ENCODE measurements at regions not wholly inside any gene's neighbourhood (a gene's known extent, or its start where the extent isn't known, plus 50 kb on each side); places are given as distances from the start of the nearest gene placed in this dataset.
"Not testable (repeated sequence)": the region's sequence is repeated elsewhere in the genome, so short reads cannot be mapped to it uniquely, and the experiment has no call there.

DNA sequence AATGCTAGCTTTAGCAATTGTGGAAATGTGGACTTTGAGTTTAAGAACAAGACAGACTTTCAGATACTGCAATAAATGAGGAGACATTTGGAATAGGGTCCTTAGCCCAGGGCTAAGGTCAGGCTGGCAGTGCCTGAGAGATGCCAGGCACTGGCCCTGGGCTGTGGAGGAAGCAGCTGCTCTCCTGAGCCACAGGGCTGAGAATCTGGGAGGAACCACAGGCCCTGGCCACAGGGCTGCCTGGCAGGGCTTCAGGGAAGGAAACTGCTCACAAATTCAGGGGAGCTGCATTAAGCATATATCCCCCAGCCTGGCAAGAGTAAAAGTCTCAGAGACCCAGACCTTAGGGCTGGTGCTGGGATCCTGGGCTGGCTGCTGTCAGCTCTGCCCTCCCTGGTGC lies 305.1 kb downstream of the RPIA start:
- not testable (repeated sequence) for DNase-seq (ENCODE audit: low spot score)

DNA sequence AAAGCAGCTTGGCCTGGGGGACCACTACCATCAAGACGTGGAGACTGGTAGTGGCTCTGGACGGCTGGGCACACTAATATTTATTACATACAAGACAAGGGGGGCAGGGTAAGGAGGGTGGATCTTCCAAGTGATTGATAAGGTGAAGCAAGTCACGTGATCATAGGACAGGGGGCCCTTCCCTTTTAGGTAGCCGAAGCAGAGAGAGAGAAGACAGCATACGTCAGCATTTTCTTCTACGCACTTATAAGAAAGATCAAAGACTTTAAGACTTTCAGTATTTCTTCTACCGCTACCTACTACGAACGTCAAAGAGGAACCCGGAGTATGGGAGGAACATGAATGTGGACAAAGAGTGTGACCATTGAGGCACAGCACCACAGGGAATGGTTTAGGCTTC lies 307.9 kb downstream of the RPIA start:
- DNase-seq (ENCODE audit: low spot score): no peak

DNA sequence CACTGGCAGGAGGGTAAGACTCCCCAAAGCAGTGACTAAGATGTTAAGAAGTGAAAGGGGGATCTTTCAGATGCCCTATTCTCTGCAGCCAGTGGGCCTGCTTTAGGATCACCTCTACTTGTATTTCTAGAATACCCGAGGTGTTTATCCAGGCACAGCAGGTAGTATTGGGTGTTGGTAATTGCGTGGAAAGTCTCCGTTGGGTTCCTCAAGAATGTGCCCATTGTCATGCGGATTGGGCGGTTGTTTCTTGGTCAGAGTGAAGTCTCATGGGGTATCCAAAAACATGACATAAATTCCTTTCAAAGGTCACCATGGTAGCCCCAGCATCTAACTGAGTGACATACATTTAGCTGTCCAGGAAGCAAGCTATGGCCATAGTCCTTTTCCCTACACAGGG lies 308.8 kb downstream of the RPIA start:
- DNase-seq (ENCODE audit: low spot score): no peak

DNA sequence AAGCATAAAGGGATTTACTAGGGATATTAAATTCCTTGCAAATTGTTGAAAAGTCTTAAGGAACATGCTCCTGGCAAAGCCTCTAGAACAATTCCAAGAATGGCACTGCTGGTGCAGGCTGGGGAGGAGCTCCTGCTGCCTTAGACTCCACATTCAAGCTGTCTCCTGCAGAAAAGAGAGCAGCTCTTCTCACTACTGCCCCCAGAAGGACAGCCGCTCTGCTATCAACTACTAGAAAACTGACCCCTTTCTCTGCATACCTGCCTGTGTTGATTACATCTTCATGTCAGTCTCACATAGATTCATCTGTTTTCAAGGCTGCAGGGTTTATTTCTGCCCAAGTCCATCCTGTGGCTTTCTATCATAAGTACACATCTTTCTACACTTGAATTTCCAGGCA lies 312.8 kb downstream of the RPIA start:
- DNase-seq (ENCODE audit: low spot score): not testable (repeated sequence)

DNA sequence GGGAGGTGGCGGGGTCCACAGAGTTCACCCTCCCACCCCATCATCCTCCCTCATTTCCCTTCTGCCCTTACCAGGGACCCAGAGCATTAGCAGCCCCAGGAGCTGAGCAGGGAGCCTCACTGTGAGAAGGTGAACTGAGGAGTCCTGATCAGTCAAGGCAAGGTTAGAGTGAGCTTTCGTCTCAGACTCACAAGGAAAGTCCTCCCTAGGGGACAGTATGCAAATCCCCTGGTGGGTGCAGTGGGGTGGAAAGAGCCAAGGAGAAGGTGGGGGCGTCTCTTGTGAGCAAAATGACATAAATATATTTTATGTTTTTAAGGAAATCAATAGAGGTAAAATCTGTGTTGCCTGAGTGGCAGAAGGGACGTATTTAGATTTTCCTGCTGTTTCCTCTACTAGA lies 329.1 kb downstream of the RPIA start:
- DNase-seq (ENCODE audit: low spot score): not testable (repeated sequence)

DNA sequence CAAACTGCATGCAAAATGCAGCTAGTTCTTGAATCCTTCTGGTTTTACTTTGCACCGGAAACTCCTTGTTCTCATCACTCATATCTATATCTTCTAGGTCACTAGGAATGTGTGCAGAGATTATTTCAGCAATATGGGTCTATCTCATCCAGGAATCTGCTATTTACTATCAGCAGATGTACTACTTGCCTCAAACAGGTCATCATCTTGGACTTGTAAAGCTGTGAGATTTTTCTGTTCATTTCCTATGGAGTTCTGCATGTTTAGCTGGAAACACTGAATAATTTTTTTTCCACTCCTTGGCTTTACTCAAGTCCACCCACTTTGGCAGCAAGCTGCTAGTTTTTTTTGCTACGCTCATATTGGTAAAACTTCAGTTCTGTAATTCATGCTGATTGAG lies 334.8 kb downstream of the RPIA start:
- DNase-seq (ENCODE audit: low spot score): not testable (repeated sequence)

DNA sequence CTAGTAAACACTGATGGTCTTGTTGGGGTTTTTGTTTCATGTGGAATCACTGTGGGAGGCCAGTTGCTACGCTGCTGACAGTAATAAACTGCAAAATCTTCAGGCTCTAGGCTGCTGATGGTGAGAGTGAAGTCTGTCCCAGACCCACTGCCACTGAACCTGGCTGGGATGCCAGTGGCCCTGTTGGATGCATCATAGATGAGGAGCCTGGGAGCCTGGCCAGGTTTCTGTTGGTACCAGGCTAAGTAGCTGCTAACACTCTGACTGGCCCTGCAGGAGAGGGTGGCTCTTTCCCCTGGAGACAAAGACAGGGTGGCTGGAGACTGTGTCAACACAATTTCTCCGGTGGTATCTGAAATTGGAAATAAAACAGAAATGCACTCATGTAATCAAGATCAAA lies 335.6 kb downstream of the RPIA start:
- not testable (repeated sequence) for DNase-seq (ENCODE audit: low spot score)

DNA sequence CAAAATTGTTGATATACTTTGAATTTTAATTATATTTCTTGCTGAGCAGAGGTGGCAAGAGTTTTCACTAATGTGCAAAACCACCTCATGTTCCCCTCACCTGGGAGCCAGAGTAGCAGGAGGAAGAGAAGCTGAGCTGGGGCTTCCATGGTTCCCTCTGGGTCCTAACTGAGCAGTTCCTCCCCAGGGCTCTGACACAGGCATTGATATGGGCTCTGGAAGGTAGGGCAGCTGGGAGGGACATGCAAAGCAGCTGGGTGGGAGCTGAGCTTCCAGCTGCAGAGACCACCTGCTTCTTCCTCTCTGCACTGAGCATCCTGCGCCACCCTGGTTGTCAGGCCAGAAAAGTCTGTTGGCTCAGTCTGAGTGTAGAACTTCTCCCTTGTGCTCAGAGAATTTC lies 336.1 kb downstream of the RPIA start:
- not testable (repeated sequence) for DNase-seq (ENCODE audit: low spot score)

DNA sequence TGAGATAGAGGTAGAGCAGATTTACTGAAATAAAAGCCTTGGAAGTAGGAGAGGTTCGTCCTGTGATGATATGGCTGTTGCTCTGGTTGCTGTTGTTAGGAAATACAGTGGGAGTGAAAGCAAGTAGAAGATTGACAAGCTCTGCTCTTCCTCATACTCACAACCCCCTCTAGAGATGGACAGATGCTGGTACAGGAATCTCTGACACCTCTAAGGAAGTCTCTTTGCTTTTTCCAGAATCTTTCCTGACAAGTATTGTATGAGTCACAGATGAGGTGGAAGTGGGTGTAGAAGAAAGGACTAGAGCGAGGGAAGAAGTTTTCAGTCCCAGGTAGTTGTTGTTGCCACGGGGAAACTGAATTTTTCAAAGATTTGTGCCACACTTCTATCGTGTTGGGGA lies 337.8 kb downstream of the RPIA start:
- DNase-seq (ENCODE audit: low spot score): not testable (repeated sequence)

DNA sequence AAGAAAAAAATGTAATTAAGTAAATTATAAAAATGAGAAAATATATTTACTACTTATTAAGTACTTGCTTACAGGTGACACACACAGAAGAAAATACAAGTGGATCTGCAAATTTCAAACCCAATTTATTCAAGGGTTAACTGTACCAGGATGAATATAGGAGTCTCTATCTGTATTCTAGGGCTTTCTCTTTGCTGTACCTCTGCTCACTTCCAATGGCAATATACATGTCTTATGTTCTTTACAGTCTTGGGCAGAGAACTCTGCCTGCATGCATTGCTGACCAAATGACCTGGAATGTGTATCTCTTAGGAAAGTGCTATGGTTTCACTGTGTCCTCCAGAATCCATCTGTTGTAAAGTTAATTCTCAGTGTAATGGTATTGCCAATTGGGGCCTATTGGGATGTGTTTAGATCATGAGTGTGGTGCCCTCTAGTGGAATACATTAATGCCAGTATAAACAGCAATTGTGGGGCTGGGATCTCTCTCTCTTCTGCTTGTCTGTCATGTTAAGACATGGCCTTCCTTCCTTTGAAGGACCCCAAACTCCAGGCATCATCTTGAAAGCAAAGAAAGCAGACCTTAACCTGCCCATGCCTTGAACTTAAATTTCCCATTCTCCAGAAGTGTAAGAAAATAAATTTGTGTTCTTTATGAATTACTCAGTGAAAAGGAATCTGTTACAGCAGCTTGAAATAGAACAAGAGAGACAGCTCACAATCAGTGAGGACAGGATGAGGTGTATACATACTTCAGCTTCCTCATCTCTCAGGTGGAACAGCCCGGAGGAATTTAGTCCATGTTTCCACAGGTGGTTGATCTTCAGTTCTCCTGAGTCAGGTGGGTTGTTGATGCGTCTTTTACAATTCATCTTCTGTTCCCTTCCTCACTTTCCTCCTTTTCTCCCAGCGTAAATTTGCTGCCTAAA lies 356.9 kb downstream of the RPIA start:
- peak; percentile 4 for DNase-seq (ENCODE audit: low spot score)

DNA sequence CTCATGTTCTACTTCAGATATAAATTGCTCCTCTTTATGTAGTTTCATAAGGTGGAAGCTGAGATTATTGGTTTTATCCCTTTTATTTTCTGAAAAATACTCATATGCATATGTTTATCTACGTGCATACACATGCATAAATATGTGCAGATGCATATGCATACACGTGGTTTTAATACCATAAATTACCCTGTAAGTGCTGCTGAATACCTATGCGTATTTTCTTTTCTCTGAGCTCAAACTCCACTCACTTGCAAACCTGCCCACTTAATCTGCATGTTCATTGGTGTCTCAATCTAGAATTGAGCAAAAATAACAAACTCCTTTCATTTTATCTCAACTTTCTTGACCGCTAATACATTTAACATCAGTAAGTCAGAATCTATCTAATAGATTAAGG lies 367.1 kb downstream of the RPIA start:
- DNase-seq (ENCODE audit: low spot score): not testable (repeated sequence)

DNA sequence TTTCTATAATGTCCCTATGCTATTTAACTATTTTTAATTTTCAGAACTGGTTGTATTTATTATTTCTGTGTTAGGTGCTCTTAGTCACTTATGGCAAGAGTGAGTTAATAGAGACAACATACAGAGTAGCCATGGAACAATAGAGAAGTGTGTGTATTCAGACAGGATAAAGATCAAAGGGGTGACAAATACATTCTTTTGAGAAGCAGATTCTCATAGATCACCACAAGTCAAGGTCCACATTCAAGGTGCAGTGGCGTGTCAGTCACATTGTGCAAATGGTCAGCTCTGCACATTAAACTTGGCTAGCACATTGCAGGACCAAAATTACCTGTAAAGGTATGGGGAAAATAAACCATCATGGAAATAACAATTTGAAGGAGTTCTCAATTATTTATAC lies 369.7 kb downstream of the RPIA start:
- not testable (repeated sequence) for DNase-seq (ENCODE audit: low spot score)

DNA sequence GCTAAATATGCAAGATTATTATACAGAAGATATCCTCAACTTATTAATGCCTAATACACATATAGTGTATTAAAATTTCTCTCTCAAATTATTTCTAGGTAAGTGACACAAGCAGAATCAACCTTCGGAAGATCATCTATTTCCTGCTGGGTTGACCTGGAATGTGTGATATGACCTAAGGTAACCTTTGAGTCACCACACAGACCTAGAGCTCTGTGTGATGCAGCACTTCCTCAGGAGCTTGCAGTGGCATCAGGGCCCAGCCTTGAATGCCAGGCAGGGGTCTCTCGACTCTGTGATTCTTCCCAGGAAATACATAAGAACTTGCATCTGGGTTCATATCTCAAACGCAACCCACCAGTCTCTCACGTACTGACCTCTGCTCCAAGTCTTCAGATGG lies 385.3 kb downstream of the RPIA start:
- peak; percentile 19 for DNase-seq (ENCODE audit: low spot score)

DNA sequence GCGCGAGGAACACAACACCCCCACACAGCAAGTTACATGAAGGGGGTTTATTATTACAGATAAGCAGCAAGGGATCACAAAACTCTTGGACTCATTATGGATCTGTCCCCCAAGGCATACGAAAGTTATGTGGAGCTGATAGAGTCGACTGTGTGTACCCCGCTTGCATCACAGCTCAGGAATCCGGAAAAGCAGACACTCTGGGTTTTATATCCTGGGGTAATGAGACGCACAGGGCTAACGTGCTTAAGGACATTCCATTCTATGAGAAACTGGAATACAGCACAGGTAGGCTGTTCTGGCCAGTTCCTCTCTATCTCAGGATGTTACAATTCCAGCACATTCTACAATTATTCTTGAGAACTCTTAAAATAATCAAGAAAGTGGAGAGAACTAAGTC lies 401.4 kb downstream of the RPIA start:
- not testable (repeated sequence) for DNase-seq (ENCODE audit: low spot score)

DNA sequence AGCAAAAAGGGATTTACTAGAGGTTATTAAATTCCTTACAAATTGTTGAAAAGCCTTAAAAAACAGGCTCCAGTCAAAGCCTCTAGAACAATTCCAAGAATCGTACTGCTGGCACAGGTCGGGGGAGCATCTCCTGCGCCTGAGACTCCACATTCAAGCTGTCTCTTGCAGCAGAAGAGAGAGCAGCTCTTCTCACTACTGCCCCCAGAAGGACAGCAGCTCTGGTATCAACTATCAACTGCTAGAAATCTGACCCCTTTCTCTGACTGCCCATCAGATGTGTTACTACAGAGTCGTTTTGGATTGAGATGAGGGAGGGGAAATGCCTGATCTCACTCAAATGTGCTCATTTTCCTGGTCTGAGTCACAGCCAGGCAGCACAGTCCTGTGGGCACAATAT lies 403.6 kb downstream of the RPIA start:
- DNase-seq (ENCODE audit: low spot score): not testable (repeated sequence)

DNA sequence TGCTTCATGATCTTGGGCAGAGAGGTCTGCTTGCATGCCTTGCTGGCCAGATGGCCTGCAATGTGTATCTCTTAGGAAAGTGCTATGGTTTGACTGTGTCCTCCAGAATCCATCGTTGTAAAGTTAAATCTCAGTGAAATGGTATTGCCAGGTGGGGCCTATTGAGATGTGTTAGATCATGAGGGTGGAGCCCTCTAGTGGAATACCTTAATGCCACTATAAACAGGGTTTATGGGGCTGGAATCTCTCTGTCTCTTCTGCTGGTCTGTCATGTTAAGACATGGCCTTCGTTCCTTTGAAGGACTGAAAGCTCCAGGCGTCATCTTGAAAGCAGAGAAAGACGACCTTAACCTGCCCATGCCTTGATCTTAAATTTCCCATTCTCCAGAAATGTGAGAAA lies 411.1 kb downstream of the RPIA start:
- not testable (repeated sequence) for DNase-seq (ENCODE audit: low spot score)

DNA sequence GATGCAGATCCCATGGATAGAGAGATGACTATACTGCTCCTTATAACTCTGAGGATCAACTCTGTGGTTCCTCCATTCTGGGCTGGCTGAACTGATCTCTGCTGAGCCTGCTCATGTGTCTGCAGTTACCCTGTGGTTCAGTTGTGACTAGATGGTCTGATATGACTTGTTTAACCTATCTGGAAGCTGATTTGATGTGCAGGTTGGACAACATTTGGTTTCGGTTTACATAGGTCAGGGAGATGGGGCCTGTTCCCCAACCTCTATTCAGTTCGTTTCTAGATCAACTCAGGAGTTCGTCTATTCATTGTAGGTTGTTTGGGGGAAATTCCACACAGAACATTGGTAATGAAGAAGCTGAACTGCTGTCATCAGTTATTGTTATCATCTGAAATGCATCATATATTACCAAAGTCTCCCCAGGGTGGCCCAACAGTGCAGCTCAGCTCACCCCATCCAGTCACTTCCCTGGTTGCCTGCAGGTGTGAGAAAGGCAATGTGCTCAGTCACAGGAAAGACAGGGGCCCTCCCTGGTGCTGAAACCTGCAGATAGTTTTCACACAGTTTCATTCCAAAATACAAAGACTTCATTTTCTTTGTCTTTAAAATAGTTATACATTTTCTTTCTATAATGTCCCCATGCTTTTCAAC lies 415.0 kb downstream of the RPIA start:
- DNase-seq (ENCODE audit: low spot score): not testable (repeated sequence)

DNA sequence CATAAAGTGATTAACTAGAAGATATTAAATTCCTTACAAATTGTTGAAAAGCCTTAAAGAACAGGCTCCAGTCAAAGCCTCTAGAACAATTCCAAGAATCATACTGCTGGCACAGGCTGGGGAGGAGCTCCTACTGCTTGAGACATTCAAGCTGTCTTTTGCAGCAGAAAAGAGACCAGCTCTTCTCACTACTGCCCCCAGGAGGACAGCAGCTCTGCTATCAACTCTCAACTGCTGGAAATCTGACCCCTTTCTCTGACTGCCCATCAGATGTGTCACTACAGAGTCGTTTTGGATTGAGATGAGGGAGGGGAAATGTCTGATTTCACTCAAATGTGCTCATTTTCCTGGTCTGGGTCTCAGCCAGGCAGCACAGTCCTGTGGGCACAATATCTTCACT lies 421.0 kb downstream of the RPIA start:
- DNase-seq (ENCODE audit: low spot score): not testable (repeated sequence)

DNA sequence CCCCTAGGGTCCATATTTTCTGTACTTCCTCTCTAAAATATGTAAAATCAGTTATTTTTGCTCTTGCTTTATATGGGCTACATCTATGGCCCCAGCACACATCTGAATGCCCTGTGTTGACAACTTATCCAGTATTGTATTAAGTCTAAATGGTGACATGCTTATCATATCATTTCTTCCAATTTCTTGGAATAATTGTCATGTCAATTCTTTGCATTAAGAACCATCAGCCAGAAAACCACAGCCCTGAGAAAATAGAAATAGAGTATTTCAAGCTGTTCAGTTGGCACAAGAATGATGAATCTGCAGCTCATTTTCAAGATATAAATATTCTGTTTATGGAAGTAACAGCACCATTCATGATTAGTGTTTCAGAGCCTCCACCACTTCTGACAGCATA lies 421.8 kb downstream of the RPIA start:
- not testable (repeated sequence) for DNase-seq (ENCODE audit: low spot score)

DNA sequence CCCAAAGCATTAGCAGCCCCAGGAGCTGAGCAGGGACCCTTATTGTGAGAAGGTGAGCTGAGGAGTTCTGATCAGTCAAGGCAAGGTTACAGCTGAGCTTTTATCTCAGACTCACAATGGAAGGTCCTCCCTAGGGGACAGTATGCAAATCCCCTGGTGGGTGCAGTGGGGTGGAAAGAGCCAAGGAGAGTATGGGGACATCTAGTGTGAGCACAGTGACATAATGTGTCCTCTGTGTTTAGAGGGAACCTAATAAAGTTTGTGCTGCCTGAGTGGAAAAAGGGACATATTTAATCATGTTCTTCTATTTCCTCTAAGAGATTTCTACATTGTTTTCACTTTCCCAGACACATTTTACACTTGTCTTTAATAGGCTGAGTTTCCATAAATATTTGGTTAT lies 438.0 kb downstream of the RPIA start:
- not testable (repeated sequence) for DNase-seq (ENCODE audit: low spot score)

DNA sequence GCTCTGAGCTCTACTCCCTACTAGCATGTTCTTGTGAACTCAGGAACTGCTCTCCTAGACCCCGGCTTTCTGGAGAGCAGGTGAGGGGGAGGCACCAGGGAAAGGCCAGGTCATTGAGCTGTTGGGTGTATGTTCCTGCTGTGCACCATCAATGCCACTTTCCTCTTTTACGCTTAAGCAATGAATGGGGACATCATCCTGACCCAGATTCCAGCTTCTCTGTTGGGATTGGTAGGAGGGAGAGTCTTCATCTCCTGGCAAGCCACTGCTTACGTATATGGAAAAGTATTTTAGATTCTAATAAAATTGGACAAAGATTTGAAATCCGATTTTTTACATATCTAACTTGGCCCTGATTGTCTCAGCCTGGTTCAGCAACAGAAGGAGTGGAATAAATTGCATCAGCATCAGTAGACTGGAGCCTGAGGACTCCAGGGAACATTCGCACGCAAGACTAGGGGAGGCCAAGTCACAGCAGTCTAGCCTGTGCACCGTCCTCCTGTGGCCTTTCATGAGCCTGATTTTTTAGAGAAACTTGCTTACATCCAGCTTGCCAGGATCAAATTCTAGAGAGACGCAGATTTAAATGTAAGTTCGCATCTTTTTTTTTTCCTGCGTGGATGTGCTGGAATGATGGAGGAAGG lies 439.3 kb downstream of the RPIA start:
- not testable (repeated sequence) for DNase-seq (ENCODE audit: low spot score)

DNA sequence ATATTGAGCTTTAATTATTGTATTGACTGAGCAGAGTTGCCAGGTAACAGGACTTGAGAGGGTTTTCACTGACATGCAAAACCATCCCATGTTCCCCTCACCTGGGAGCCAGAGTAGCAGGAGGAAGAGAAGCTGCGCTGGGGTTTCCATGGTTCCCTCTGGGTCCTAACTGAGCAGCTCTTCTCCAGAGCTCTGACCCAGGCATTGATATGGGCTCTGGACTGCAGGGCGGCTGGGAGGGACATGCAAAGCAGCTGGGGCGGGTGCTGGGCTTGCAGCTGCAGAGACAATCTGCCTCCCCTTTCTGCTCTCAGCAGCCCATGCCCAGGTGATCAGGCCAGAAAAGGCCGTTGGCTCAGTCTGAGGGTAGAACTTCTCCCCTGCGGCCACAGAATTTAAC lies 451.5 kb downstream of the RPIA start:
- not testable (repeated sequence) for DNase-seq (ENCODE audit: low spot score)

DNA sequence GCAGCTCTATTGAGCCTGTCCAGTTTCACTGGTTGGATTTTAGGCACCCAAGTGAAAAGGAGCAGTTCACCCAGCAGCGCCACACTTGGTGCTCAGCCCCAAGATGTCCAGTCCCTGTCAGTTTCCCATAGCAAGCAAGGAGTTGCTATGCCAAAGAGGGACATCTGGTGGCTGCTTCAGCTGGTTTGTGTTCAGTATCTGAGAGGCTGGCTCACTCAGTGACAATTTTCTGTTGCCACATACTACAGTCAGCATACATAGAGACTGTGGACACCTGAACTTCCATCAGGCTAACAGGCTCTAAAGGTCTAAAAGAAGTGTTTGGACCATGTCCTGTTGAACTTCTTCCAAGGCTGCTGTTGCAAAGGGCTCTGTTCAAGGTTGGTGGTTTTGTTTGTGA lies 453.9 kb downstream of the RPIA start:
- not testable (repeated sequence) for DNase-seq (ENCODE audit: low spot score)

Measured in H4 (cell line).